ENCODE measurements at regions not wholly inside any gene's neighbourhood (a gene's known extent, or its start where the extent isn't known, plus 50 kb on each side); places are given as distances from the start of the nearest gene placed in this dataset.

DNA sequence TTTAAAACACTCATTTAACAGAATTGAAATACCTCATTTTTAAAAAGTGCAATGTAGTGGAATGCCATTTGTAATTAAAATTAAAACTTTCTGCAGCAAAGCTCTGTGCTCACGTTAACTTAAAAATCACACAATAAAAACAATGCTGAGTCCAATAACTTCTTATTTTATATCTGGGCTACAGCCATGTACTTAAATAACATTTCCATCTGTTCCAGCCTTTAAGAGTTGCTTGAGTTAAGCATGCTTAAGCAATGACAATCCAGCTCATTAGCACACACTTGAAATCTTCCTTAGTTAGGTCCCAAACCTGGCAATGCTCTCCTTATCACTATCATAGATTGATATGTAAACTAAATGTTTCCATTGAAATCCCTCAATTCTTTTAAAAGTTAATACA, 132.3 kb upstream of the CDH12 start:
- FAIRE-seq: no peak

DNA sequence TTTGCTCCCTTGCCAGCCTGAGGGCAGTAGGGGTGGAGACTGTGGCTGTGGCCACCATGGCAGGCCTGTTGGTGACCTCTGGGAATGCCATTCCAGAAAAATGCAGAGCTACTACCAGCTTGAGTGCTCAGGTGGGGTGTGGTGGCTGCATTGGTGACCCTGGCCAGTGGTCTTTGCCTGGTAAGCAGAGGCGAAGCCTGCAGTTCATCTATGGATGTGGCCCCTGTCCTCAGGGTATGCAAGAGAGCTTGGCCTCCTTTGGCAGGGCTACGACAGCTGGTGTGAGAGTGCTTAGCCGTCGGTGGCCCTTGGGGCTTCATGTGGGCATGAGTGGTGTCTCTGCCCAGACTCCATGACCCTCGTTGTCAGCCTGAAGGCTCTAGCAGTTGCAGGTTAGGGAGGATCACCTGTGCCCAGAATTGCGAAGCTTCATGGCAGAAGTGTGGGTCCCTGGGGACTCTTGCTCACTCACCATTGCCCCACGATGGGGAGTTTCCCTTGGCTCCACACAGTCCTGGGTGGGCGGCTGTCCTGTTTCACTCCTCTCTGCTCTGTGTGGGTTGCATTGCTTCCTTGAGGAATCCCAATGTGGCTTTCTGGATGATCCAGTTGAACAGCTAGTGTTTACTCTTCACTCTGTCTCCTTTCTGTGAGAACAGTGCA, 117.9 kb upstream of the CDH12 start:
- FAIRE-seq: no peak

DNA sequence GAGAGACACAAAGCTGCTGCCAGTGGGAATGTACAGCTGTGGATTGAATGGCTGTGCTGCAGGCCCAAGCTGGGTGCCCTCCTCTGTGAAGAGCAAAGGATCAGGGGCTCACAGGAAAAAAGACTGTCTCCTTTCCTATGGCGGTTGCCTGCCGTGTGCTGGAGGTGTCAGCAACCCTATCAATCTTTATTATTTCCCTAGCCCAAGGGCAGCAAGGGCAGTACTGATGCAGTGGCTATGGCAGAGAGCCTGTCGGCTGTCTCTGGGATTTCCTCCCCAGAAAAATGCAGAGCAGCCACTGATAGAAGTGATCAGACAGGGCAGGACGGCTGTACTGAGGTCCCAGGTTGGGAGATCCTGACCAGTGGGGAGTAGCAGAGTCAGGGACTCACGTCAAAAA, 117.3 kb upstream of the CDH12 start:
- no peak for FAIRE-seq

DNA sequence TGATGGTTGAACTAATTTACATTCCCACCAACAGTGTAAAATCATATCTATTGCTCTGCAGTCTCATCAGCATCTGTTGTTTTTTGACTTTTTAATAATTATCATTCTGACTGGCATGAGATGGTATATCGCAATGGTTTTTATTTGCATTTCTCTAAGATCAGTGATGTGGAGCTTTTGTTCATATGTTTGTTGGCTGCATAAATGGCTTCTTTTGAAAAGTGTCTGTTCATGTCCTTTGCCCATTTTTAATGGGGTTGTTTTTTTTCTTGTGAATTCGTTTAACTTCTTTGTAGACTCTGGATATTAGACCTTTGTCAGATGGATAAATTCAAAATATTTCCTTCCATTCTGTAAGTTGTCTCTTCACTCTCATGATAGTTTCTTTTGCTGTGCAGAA, 115.2 kb upstream of the CDH12 start:
- no peak for FAIRE-seq

DNA sequence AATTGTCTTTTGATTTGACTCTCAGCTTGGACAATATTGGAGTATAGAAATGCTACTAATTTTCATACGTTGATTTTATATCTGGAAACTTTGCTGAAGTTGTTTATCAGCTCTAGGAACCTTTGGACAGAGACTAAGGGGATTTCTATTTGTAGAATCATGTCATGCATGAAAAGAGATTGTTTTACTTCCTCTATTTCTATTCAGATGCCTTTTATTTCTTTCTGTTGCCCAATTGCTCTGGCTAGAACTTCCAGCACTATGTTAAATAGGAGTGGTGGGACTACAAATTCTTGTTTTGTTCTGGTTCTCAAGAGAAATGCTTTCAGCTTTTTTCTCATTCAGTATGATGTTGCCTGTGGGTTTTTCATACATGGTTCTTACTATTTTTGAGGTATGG, 112.8 kb upstream of the CDH12 start:
- FAIRE-seq: no peak

DNA sequence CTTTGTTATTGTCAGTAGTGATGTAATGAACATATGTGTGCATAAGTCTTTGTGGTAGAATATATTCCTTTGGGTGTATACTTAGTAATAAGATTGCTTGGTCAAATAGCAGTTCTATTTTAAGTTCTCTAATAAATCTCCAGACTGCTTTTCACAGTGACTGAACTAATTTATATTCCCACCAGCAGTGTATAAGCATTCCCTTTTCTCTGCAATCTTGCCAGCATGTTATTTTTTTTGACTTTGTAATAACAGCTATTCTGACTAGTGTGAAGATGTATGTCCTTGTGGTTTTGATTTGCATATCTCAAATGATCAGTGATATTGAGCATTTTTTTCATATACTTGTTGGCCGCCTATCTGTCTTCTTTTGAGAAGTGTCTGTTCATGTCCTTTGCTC, 111.5 kb upstream of the CDH12 start:
- no peak for FAIRE-seq

DNA sequence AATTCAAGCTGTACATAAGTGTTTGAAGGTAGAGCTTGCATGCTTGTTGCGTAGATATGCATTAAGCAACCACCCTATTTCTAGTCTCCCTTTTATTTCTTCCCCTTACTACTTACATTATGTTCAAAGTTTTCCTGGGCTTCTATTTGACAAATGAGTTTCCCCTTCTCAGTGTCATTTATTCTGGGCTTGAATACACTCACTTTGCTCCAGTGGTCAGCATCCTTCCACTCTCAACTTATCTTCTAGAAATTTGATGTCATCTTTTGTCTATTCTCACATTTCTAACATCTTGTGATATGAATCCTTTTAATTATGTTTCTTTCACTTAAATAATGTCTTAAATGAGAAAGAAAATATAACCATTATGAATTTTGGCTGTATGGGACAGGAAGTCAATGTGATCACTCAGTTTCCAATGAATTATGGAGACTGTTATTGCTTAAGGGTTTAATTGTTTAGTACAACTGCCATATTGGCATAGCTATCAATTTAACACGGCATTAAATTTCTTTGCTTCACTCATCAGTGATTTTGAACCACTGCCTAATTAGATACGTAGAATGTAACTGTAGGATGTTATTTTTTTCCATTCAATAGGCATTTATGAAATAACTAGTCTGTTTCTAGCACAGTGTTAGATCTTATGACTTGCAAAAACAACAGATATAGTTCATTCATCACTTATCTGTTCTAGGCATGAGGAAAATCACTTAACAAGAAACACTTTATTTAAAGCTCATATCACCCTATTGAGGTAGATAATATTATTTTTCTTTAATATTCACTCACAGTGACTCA, 105.5 kb upstream of the CDH12 start:
- no peak for FAIRE-seq

DNA sequence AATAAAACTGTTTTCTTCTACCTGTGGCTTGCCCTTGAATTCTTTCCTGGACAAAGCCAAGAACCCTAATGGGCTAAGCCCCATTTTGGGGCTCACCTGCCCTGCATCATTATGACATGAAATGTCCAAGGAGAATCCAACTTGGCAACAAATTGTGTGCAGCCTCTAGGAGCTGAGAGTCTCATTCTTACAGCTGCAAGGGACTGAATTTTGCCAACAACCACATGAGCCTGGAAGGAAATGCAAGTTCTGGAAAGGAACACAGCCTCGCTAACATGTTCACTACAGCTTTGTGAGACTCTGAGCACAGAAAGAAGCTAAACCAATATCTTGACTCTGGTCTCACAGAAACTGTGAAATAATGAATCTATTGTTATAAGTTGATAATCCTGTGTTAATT, 94.8 kb upstream of the CDH12 start:
- no peak for FAIRE-seq

DNA sequence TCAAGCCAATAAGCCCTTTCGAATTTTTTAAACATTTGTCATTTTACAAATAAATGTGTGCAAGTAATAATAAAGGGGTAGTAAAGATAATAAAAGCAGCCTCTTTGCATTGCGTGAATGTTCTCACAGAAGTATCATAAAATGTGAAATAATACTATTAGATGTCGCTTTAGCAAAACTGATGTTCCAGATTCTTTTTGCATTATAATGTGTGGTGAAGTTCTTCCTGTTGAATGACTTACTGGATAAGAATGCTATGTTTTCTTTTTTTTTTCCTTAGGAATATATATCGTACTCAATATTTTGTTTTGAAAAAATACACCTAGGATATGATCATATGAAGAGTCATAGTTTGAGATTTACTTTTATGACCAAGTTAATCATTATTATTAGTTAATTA, 85.2 kb upstream of the CDH12 start:
- no peak for FAIRE-seq

DNA sequence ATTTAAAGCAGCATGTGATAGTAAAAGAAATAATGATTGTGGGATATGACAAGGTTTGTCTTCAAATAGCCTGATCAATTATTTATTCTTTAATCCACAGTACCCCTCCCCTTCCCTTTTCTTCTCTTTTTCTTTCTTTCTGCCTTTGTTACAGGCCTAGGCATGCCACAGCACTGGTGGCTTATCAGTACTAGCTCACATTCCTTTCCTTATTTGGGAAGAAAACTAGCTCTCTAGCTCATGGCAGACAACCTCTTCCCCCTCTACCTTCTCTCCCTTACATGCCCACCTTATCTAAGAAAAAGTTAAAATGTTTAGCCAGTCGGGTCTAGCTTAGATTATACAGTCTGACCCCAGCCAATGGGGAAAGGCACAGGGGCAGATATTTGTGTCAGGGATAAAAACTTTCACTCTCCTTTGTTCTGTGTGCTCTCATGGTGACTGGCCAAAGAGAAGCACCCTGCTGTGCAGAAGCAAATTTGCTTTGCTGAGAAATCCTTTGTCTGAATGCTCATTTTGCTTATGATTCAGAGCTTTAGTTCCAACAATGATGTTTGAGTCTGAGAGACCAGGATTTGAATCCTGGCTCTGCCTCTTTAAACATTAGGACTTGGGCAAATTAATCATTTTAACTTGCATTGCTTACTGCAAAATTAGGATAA, 75.8 kb upstream of the CDH12 start:
- no peak for FAIRE-seq

DNA sequence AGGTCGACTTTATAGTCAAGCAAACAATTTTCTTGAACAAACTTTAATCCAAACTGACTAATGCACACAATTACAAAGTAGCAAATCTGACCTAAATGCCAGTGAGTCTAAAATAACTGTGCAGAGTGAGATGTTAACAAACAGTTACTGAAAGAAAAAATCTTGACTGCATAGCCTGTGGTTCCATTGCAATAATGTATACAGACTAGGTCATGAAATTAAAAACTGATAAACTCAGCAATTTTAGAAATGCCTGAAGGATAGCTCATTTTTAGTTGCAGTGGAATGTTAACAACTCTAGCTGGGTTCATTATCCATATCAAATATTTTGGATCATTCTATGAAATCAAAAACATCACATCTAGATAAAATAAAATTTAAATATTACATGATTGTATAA, 73.4 kb upstream of the CDH12 start:
- no peak for FAIRE-seq

DNA sequence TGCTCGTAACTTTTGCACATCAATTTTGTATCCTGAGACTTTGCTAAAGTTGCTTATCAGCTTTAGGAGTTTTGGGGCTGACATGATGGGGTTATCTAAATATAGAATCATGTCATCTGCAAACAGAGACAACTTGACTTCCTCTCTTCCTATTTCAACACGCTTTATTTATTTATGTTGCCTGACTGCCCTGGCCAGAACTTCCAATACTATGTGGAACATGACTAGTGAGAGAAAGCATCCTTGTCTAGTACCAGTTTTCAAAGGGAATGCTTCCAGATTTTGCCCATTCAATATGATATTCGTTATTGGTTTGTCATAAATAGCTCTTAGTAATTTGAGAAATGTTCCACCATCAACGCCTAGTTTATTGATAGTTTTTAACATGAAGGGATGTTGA, 65.4 kb upstream of the CDH12 start:
- FAIRE-seq: no peak

DNA sequence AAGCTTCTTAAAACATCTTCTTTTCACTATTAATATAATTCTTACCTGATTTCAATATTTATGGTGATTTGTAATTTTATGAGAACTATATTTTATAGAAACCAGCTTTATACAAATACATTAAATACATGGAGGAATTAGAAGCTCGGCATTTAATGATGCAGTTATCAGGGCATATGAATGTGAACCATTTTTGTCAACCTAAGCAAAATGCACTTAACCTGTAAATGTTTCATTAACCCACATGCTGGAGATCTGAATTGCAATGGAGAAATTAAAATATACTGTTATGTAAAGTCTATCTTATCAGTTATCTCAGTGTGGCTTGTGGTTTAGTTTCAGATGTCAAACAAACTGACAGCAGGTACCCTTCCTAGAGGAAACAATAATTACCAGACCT, 63.2 kb upstream of the CDH12 start:
- FAIRE-seq: no peak

DNA sequence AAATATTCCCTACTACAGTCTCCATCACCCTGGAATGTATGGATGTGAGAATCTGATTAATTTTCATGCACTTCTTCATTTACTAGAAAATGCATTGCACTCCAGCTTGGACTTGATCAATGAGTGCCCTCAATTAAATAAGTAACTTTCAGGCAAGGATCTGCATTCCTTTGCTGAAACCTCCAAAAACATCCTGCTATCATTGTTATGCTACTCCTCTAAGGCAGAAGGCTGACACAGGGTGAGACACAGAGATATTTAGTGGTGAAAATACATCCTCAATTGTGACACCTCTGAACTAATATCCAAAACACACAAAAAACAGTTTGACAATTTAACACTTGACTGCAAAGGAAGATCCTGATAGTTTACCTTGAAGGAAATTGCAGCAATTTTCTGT, 57.9 kb upstream of the CDH12 start:
- no peak for FAIRE-seq

DNA sequence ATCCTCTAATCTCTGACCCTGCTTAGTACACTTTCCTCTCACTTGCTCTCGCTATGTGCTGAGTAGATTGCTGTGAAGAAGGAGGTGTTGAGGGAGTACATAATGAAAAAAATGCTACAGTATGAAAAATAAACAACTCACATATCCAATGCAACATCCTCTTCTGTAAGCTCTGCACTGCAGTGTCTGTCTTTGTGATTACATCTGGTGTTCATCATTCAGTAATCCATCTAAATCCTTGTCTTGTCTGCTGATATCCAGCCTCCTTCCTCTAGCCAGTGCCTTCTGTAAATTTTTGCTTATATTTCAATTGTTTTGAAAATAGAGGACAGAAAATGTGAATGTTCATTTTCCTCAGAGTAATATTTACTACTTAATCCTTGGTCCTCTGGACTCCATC, 57.4 kb upstream of the CDH12 start:
- FAIRE-seq: no peak

DNA sequence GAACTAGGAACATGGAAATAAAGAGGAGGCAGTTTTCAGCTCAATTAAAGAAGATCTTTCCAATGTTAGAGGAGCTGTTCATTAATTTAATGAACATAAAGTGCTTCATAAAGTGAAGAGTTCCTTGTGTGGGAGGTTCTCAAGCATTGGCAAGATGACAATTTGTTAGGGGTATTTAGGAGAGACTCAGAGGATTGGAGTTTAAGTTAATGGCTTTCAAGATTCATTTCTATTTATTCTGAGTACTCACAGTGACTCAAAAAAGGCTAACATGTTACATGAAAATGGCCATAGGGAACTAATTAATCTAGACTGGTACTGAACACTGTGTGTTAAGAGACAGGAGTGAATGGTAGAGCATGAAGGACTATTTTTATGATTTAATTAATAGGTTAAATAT, 55.4 kb upstream of the CDH12 start:
- no peak for FAIRE-seq

DNA sequence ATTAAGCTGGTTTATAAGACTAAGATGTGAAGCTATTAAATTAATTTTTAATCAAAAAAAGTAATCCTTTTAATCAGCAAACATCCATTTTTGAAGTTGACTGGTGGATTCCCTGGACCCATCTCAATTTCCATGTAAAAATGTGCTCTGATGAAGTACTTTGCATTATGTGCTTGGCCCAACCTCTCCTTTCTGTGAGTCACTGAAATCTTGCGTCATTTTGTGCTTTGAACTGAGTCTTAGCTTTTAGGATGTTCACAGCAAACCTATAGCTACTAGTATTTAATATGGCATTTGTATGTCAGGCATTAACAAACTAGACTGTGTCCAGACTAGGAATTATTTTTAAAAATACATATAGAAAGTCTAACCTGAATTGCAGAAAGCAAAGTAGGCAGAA, 55.0 kb upstream of the CDH12 start:
- no peak for FAIRE-seq
